Kidney capillary endothelial cell (primary cell): ENCODE measurements at regions not wholly inside any gene's neighbourhood (a gene's known extent, or its start where the extent isn't known, plus 50 kb on each side); places are given as distances from the start of the nearest gene placed in this dataset.
A peak's percentile ranks its signal among the peaks of the same experiment; 100 is the strongest.
"Not testable (repeated sequence)": the region's sequence is repeated elsewhere in the genome, so short reads cannot be mapped to it uniquely, and the experiment has no call there.

ENCODE experiments used
- DNase-seq: peaks from one replicate; pipeline ENCODE4 v3.0.0-alpha.2; 2018; ENCODE audit warnings: low spot score

DNA sequence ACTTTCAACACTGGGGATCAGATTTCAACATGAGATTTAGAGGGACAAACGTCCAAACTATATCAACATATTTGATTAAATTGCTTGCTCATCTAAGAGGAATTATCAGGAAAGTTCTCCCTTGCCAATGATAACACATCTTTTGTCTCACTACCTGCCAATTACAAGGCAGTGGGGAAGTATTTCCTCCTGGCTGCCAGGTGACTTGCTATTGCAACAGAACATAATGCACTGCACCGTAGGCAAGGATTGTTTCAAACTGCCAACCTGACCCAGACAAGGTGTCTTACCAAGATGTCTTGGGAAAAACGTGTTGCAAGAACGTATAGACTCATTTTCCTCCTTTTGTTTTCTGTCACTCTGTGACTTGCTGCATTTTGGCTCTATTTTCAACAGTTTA lies 711.6 kb downstream of the METTL15 start:
- DNase-seq: no peak

DNA sequence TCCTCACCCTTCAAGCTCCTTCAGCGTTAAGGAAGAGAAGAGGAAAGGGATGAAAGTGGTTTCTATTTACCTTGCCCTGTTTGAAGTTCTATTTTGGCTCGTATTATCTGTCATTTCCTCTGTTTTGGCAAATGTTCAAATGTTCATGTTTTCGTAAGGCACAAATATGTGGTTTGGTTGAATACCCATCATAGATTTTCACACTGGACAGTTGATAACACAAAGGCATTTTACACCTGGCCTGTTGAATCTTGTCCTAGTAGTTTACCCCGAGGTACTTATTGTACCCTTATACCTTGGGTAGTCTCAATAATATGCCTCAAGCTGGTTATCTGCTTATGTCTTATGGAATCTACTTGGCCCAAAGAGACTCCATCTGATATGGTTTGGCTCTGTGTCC lies 706.9 kb downstream of the METTL15 start:
- no peak for DNase-seq

DNA sequence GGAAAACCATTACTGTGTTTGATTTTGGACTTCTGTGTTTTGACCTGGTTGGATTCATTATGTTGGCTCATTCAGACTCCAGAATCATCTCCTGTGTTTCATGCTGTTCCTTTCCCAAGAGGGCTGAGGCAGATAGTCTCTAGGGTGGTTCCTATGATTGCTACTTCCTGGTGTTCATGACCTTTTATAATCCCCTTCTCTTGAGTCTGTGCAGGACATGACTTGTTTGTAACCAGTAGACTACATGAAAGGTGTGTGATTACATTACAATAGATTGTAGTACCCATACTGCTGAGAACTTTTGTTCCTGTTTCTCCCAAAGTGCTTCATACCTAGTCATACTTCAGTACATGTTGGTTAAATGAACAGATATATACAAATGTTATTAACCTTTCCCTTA lies 700.6 kb downstream of the METTL15 start:
- no peak for DNase-seq

DNA sequence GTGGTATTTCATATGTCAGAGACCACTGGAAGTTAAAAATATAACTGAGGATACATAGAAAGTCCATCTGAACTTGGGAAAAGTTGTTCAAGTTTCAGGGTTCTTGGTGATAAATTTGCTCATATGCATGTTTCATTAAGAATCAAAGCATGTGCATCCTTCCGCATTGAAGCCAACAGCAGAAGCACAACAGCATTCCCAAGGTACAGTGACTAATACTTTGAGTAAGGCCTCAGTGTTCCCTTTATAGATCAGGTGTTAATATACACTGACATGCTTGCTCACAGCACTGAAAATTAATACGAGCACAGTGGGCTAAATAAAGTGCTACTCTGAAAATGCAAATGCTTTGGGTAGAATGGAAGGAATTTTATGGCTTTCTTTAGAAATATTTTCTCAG lies 691.1 kb downstream of the METTL15 start:
- no peak for DNase-seq

DNA sequence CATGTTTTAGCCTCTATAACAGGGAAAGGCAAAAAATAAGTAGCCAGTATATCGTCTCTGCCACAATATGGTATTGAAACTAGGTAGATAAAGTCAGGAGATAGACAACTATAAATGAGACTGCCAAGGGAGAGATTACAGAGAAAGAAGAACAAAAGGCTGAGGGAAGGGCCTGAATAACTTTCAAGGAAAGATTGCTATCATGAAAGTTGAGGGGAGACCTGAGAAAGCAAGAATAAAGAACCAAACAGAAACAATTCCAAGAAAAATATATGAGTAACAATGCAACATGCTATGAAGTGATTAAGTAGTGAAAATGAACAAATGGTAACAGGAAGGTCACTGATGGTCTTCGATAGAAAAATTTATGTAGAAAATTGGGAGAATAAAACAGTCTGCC lies 690.1 kb downstream of the METTL15 start:
- no peak for DNase-seq

DNA sequence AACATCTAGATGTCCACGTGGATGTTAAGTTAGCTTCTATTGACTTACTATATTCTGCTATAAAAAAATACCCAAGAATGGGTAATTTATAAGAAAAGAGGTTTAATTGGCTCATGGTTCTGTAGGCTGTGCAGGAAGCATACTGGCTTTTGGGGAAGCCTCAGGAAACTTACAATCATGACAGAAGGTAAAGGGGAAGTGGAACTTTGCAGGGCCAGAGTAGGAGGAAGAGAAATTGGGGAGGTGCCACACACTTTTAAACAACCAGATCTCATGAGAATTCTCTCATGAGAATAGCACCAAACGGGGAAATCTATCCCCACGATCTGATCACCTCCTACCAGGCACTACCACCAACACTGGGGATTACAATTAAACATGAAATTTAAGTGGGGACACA lies 689.3 kb downstream of the METTL15 start:
- no peak for DNase-seq

DNA sequence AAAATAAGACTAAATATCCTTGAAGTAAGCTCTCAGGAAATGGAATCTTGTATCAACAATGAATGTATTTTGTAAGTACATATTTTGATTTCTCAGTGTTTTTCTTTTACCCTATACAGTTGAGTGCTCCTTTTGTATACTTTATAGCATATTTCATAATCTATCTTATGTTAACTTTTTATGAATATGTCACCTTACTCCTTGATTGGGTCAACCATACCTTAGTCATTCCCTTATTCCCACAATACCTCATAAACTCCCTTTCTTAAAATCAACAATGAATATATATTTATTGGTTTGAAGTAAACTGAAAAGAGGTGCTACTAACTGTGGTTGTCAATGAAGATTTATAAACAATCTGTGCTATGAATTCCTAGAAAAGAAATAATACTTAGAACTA lies 686.2 kb downstream of the METTL15 start:
- DNase-seq: no peak

DNA sequence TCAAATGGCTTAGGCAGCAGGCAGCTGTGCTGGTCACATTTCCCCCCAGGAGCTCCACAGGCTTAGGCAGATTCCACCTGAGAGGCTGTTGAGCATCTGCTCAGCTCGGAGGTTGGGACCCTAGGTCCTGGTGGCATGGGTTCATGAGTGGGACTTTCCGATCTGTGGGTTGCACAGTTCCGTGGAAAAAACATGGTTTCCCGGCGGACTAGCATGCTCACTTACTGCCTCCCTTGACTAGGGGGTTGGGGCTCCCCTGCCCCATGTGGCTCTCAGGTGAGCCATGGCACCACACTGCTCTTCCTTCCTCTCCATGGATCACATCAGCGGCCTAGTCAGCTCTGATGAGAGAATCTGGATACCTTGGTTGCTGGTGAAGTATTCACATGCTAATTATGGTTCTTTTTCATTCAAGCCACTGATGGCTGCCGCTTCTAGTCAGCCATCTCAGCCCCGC lies 685.1 kb downstream of the METTL15 start:
- no peak for DNase-seq

DNA sequence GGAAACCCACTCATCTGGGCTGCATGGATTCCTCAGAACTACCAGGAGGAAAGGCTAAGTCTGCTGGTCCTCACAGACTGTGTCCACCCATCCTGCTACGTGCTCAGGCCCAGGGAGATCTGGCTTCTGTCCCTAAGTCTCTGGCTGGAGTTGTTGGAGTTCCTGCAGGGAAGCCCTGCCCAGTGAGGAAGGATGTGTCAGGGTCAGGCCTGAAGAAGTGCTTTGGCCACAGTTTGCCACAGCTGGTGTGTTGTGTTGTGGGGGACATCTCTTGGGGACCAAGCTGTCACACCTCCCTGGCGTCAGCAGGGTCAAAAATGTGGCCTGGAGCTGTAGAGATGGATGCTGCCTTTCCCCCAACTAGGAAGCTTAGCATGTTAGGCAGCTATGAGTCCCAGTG lies 684.7 kb downstream of the METTL15 start:
- DNase-seq: no peak

DNA sequence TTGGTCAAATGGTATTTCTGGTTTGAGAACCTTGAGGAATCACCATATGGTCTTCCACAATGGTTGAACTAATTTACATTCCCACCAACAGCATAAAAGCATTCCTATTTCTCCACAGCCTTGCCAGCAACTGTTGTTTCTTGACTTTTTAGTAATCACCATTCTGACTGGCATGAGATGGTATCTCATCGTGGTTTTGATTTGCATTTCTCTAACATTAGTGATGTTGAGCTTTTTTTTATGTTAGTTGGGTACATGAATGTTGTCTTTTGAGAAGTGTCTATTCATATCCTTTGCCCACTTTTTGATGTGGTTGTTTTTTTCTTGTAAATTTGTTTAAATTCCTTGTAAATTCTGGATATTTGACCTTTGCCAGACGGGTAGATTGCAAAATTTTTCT lies 679.7 kb downstream of the METTL15 start:
- not testable (repeated sequence) for DNase-seq

DNA sequence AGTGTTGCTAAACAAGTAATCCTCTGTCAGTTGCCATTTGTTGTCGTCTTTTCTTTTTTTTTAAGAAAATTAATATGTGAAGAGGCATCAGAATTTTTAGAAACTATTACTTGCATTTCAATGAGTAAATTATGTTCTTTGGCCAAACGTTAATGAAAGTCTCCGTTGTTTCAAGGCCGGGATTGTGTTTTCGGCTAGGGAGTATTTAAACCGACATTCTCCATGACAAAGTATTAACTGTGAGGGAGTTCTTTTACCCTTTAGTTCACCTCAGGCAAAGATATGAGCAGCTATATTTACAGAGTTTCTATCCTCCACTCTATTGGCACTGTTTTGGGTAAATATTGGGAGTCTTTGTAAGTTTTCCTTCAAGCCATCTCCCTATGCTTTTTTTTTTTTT lies 668.9 kb downstream of the METTL15 start:
- DNase-seq: no peak

DNA sequence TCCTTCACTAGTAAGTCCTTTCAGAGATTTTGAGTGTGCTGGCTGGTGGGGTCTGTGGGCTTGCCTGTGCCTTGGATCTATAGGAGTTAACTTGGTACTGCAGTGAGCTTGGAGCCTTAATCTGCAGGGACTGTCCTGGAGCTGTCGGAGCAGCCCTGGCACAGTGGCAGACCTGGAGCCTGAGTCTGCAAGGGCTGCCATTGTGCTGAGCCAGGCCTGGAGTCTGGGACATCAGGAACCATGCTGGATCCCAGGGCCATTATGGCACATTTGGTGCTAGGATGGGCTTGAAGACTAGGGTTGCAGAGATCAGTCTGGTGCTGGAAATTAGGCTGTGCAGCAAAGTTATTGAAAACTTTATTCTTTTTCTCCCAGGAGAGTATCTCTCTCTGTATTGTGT lies 665.4 kb downstream of the METTL15 start:
- DNase-seq: no peak

DNA sequence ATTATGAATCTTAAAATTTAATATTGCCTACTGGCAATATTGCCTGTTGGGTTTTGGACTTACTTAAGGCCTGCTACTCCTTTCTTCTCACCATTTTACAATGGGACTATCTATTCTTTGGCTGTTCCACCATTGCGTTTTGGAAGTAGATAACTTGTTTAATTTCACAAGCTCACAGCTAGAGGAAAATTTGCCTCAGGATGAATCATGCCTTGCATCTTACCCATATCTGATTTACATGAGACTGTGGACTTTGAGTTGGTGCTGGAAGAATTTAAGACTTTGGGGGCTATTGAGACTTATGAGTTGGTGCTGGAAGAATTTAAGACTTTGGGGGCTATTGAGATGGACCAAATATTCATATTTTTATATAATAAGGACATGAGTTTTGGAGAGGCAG lies 662.6 kb downstream of the METTL15 start:
- no peak for DNase-seq

DNA sequence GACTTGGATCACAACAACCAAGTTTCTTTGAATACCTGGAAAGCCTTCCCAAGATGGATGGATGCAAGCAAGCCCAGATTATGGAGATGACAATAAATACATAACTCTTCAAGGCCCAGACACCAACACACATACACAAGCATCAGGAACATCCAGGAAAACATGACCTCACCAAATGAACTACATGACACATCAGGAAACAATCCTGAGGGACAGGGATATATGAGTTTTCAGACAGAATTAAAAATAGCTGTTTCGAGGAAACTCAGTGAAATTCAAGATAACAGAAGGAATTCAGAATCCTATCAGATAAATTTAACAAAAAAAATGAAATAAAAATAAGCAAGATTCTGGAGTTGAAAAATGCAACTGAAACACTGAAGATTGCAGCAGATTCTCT lies 659.4 kb downstream of the METTL15 start:
- peak; percentile 57 for DNase-seq

DNA sequence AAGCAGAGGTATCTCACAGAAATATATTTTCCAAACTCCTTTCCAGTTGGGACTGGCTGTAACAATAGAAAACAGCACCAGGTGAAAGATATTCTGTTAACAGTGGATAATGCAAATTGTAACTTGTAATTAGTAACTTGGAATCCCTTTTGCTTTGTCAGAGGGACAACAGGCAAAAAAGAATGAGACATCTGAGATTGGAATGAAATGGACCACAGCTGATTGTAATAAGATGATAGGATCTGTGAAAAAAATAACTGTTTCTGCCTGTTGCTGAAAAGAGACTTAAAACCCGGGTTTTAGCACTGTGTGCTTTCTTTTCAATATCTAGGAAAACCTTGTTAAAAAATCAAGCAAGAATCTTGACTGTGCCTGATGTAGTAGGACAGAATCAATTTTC lies 655.7 kb downstream of the METTL15 start:
- DNase-seq: no peak

DNA sequence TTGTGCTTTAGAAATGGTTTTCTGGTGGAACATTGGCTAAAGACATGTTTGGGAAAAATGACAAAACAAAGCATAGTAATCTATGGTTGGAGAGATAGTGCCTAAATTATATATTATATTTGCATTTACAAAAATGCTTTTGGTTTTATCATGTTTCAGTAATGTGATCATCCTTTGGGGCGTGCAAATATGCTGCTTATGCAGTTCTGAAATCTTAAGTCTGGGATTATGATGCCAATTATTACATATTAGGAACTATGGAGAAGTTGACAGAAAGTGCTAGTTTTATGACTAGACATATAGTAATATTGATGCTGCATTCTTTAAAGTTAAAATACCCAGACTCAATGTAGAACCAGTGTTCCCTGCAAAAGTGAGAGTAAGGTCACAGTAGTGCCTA lies 655.0 kb downstream of the METTL15 start:
- no peak for DNase-seq

DNA sequence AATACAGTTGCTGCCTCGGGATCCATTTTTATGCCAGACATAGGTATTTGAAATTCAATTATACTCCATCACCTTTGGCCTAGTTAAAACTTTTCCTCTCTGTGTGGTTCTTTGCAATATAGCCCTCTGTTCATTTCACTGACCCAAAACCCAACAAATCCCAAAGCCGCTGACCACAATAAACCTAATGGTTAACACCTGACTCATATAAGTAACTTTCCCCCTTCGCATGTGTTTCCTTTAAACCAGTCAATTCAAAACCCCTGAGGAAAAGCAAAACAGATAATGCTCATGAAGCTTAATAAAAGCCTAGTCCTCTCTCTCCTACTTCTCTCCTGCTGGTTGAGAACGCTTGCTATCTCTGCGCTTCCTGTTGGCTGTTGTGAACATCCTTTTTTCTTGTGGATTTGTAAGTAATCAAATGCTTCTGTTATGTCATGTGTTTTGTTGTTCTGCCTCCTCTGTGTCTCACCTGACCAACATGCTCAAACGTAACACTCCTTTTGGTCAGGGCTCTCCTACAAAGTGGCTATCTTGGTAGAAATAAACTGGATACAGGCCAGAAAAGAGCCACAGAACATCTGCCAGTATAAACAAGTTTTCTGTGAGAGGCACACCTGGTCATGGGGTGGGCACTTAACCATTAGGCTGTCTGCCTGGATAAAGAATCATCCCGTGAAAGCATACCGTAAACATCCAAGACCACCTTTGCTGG lies 652.6 kb downstream of the METTL15 start:
- DNase-seq: no peak

DNA sequence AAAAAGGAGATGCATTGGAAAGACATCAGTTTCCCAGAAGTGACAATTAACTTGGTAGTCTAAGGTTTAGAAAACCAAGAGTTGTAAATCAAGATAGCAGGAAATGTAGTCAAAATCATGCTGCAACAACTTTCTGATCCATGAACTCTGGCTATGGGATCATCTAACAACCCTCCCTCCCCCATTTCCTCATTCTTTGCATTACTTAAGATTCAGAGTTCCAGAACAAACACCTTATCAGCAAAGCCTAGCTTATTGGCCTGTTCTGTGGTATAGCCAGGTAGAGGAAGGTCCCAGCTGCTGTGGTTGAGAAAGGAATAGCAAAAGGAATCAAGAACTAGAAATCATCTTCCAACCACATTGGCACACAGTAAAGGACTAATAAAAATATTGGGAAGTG lies 651.1 kb downstream of the METTL15 start:
- no peak for DNase-seq

DNA sequence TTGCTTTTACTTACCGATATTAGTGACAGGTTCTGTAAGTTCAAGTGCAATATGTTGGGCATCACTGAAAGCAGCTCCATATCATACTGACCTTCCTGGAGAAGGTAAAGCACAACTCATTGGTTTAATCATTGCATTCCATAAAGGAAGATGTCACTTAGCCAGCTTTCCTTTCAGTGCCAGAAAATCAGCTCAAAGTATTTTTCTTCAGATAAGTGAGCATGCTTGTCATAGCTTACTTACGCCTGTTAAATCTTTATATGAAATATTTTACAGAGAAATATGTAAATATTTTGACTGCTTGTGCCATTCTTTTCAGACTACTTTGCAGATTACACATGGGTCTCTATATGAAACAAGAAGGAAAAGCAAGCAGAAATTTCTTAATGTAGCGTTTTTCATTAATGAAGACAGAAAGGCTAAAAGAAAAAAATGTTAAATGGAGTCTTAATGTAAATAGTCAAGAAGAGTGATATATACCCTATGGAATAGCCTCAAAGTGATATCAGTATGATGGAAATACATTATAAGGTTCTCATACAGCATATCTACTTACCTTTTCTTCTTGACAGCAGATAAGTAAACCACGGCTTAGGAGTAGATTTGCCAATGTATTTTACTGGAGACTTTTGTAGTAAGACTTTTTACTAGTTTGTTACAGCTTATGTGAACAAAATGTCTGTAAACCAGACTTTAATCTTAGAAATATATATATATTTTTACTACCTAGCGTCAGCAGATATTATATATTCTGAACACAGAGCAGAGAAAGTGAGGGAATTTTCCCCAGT lies 649.7 kb downstream of the METTL15 start:
- no peak for DNase-seq

DNA sequence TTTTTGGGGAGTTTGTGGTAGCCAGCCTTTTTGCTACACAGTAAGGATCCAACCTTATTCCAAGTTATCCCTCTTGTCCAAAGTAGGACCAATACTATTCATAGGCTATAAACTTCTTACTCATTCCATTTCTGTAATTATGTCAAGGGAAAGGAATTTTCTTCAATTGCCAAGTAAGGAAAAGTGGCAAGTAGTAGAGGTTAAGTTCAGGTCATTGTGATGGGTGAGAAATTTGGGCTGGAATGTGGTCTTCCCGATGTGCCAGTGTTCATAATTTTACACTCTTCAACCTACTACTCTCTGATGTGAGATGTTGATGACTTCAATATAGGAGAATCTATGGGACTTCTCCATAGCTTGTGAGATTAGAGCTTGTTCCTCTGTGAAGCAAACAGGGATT lies 648.8 kb downstream of the METTL15 start:
- DNase-seq: no peak

DNA sequence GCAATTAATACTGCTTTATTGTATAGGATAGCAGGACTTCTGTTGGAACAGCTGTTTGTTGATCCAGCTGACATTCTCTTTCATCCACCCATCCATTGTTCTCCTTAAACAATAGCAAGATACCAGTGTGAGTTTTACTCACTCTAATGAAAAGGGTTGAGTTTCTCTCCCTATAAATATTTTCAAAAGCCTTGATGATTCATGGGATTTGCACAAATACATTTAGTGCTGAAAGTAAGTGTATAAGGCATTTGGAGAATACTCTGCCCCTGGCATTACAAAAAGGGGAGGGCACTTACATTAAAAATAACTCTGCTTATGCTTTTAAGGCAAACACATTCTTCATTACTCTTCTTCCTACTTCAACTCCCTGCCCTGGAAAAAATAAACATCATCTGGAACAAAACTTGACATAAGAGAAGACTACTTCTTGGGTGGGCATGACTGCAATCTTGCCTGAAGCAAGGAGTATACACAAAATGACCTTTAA lies 634.9 kb downstream of the METTL15 start:
- peak; percentile 7 for DNase-seq

DNA sequence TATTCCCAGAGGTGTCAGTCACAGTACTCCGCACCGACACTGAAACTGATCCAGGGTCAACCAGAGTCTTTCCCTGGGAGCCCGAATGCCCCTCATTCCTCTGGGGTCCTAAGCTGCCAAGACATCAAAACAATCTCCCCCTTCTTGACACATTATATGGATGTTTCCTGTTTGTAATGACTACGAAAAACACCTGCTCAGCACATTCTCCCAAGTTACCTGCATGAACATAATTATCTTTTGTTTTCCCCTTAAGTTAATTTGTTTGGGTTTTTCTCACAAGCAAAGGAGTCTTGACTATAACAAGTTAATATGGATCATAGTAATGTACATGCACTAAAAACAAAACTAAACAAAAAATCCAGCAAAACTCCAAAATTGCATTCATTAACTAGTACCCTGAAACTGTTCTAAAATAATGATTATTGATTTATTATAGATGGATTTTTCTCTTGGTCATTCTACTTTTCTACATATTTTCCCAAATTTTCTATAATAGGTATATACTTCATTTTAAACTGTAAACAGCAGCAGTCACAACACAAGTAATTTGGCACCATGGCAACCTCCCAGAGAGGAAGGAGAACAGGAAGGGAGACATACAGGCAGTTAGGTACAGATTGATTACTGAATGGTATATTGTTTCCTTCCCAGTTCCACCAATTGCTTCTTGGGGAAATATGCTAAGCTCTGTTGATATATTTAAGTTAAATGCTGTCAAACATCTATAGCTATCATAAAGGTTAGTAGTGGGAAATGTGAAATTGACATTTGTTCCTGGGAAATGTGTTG lies 631.5 kb downstream of the METTL15 start:
- no peak for DNase-seq

DNA sequence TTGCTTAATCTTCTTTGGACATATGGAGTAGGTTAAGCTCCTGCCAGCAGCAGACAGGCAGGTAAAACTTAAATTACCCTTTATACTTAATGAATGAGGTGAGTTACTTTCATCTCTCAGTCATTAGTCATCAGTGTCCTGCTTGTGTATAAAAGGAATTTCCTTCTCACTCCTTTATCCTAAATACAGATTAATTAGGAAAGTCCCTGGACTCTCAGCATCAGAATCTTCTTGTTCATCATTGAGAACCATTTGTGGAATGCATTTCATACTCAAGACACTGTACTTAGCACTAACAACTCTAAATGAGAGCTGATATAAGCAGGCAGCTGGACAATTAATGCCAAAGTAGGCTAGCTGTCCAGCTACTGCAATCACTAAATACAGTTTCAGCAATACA lies 630.4 kb downstream of the METTL15 start:
- DNase-seq: no peak
